ENCODE measurements at regions not wholly inside any gene's neighbourhood (a gene's known extent, or its start where the extent isn't known, plus 50 kb on each side); places are given as distances from the start of the nearest gene placed in this dataset.

DNA sequence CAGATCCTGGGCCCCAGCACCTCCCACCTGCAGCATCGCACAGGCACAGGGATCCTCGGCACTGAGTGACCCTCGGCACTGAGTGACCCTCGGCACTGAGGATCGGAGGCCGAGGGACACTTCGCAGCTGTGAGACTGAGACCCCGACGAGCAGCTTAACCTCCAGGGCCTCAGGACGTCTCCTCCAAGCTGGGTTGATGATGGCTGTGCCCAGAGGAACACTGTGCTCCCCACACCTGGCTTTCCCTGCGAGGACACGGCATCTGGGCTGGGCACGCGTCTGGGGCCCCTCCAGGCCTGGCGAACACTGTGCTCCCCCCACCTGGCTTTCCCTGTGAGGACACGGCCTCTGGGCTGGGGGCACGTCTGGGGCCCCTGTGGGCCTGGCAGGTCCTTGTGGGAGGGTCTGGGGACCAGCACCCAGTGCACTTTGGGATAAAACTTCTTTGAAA, 158.3 kb upstream of the PPP2R2D start:
- peak; percentile 15 for DNase-seq
- Histone ChIP-seq H3K27me3 (ENCODE audit: insufficient read depth, low read length) (no peaks in the 10 kb centered on the region), H2BK120ac (ENCODE audit: low read depth, low read length, poor library complexity, severe bottlenecking) (peak overlapping the region; percentile 82), H3K23ac (ENCODE audit: insufficient read length, low read depth, low read length) (no peak overlapping the region), H3K4me2 (ENCODE audit: insufficient read depth, insufficient read length, low read length) (no peak overlapping the region), H2BK12ac (ENCODE audit: insufficient read length, low read depth, low read length) (peak overlapping the region; percentile 69), H3K79me2 (ENCODE audit: insufficient read depth, low read length) (no peaks in the 10 kb centered on the region), H3K4ac (ENCODE audit: low read depth, low read length) (peak overlapping the region; percentile 94), H2BK5ac (ENCODE audit: insufficient read length, low read length) (no peak overlapping the region), H4K5ac (ENCODE audit: insufficient read length, low read depth, low read length) (no peak overlapping the region), H3T11ph (ENCODE audit: low read length) (no peak overlapping the region), H4K91ac (ENCODE audit: insufficient read length, low read depth, low read length) (peak overlapping the region; percentile 90), H2BK20ac (ENCODE audit: low read depth, low read length, poor library complexity, severe bottlenecking) (no peak overlapping the region), H2AFZ (ENCODE audit: low read length) (no peak overlapping the region), H3K9me3 (ENCODE audit: control insufficient read depth, low read depth, low read length) (no peaks in the 10 kb centered on the region), H4K20me1 (ENCODE audit: control insufficient read depth, insufficient read depth, insufficient read length) (no peaks in the 10 kb centered on the region), H3K27ac (ENCODE audit: insufficient read length, low read depth, low read length) (no peak overlapping the region), H3K9ac (ENCODE audit: extremely low read depth, insufficient read length, low read length) (no peak overlapping the region), H4K8ac (replicated peaks; ENCODE audit: insufficient read length, low read depth, low read length) (no peak overlapping the region), H3K79me1 (ENCODE audit: insufficient read depth, low read depth, low read length, poor library complexity, severe bottlenecking) (no peaks in the 10 kb centered on the region), H2AK5ac (ENCODE audit: insufficient read length, low read length) (peak overlapping the region; percentile 33), H2BK15ac (ENCODE audit: low read depth, low read length) (no peak overlapping the region), H3K14ac (ENCODE audit: insufficient read depth, low read length) (peak overlapping the region; percentile 86), H3K56ac (ENCODE audit: insufficient read length, low read depth, low read length) (no peak overlapping the region), H3K18ac (ENCODE audit: insufficient read length, low read depth, low read length) (peak overlapping the region; percentile 95), H3K23me2 (ENCODE audit: insufficient read length, low read depth, low read length, poor library complexity, severe bottlenecking) (no peaks in the 10 kb centered on the region), H3K4me1 (ENCODE audit: insufficient read depth, low read length) (peaks cover 2% of the 10 kb centered on the region; the same call in 1 of the 2 replicates)
- no peak overlapping the region for H3K27ac Mint-ChIP-seq
- H3K4me3 Mint-ChIP-seq, result no peak overlapping the region
- H3K36me3 Mint-ChIP-seq (ENCODE audit: insufficient read depth in 1 of 3, low read depth in 3 of 3), result no peaks in the 10 kb centered on the region; a peak in 2 of 7 replicates
- H3K9me3 Mint-ChIP-seq, result no peaks in the 10 kb centered on the region
- 0 out of 2 replicates have a peak, but pooled peaks cover 2% of the 10 kb centered on the region for H3K27me3 Mint-ChIP-seq (ENCODE audit: low read depth)
- TF ChIP-seq, protein P1, sequence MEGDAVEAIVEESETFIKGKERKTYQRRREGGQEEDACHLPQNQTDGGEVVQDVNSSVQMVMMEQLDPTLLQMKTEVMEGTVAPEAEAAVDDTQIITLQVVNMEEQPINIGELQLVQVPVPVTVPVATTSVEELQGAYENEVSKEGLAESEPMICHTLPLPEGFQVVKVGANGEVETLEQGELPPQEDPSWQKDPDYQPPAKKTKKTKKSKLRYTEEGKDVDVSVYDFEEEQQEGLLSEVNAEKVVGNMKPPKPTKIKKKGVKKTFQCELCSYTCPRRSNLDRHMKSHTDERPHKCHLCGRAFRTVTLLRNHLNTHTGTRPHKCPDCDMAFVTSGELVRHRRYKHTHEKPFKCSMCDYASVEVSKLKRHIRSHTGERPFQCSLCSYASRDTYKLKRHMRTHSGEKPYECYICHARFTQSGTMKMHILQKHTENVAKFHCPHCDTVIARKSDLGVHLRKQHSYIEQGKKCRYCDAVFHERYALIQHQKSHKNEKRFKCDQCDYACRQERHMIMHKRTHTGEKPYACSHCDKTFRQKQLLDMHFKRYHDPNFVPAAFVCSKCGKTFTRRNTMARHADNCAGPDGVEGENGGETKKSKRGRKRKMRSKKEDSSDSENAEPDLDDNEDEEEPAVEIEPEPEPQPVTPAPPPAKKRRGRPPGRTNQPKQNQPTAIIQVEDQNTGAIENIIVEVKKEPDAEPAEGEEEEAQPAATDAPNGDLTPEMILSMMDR (conservative IDR thresholded peaks at IDR 0.05), result no peak
- whole genome bisulfite sequencing (ENCODE audit: extremely low coverage, insufficient read length, low lambda C conversion rate), result no CpG with 5 or more reads among the region's 17 CpGs
- peaks cover 14 to 22% of the 10 kb centered on the region in 2 experiments for H3K4me1 Mint-ChIP-seq
